ENCODE measurements at regions not wholly inside any gene's neighbourhood (a gene's known extent, or its start where the extent isn't known, plus 50 kb on each side); places are given as distances from the start of the nearest gene placed in this dataset.

GRCh38 chrX:117147249-117147648, 684.5 kb upstream of the CT83 start:
- no peaks in the 10 kb centered on the region for H3K4me1 ChIP-seq (ENCODE audit: control insufficient read depth in 1 of 2, insufficient read depth in 2 of 2, low read length in 2 of 2)
- H3K27ac ChIP-seq (ENCODE audit: low read depth, low read length) = no peak overlapping the region
- H3K4me3 ChIP-seq (replicated peaks in 1 of 2; ENCODE audit: low read depth in 1 of 2, low read length in 2 of 2) = no peak overlapping the region
- no peaks in the 10 kb centered on the region for H3K27me3 ChIP-seq (ENCODE audit: insufficient read depth, low read length)
- intact Hi-C loops (cut with micrococcal nuclease) = no loop called here
- H3K79me2 ChIP-seq (ENCODE audit: insufficient read depth, low read length) = no peaks in the 10 kb centered on the region
- DNase-seq (ENCODE audit: low read depth, low spot score) (no peak), ATAC-seq (no peak)
- BruUV-seq (replicated peaks) = no TSS peak
- ChIA-PET RAD21 (ENCODE audit: low non-redundant PET in 1 of 2, low total read pairs in 2 of 2, uncharacterized antibody in 2 of 2, unreplicated experiment in 2 of 2) (no interaction called here), CTCF (no interaction called here), POLR2A (no interaction called here)
- H3K9me3 ChIP-seq (ENCODE audit: control insufficient read depth in 1 of 2, insufficient read depth in 1 of 2, low read depth in 1 of 2, low read length in 2 of 2) = no peaks in the 10 kb centered on the region
- H3K9ac ChIP-seq (ENCODE audit: low read length) = no peak overlapping the region
- H2AFZ ChIP-seq (ENCODE audit: low read depth, low read length, poor library complexity, severe bottlenecking) = no peak overlapping the region
- no peak overlapping the region for H3K4me2 ChIP-seq (ENCODE audit: low read length)
- TF ChIP-seq, protein P1, sequence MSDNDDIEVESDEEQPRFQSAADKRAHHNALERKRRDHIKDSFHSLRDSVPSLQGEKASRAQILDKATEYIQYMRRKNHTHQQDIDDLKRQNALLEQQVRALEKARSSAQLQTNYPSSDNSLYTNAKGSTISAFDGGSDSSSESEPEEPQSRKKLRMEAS (IDR thresholded peaks at IDR 0.05) = no peak
- TF ChIP-seq RAD21 (IDR thresholded peaks at IDR 0.05; ENCODE audit: low read depth) (no peak), JUND (IDR thresholded peaks at IDR 0.05) (no peak), CBX3 (IDR thresholded peaks at IDR 0.05; ENCODE audit: low read depth) (no peak), SRF (IDR thresholded peaks at IDR 0.05; ENCODE audit: low read depth) (no peak), REST (IDR thresholded peaks at IDR 0.05; ENCODE audit: low read depth) (no peak), EZH2 (IDR thresholded peaks at IDR 0.05) (no peak), EZH2phosphoT487 (IDR thresholded peaks at IDR 0.05; ENCODE audit: borderline replicate concordance) (no peak), ZFX (IDR thresholded peaks at IDR 0.05) (no peak), EGR1 (IDR thresholded peaks at IDR 0.05; ENCODE audit: low read depth) (no peak), SIN3A (IDR thresholded peaks at IDR 0.05; ENCODE audit: low read depth) (no peak), POLR2AphosphoS5 (IDR thresholded peaks at IDR 0.05; ENCODE audit: low read depth, low read length) (no peak), ELF1 (IDR thresholded peaks at IDR 0.05; ENCODE audit: borderline replicate concordance, low read depth) (no peak), TCF7L2 (IDR thresholded peaks at IDR 0.05; ENCODE audit: borderline replicate concordance, extremely low read depth, insufficient read depth, insufficient read length) (no peak), ZNF274 (IDR thresholded peaks at IDR 0.05; ENCODE audit: low read depth, low read length) (no peak), FOSL1 (IDR thresholded peaks at IDR 0.05; ENCODE audit: low read depth) (no peak)
- H3K36me3 ChIP-seq (ENCODE audit: control insufficient read depth in 1 of 2, insufficient read depth in 2 of 2, low read length in 2 of 2) = no peaks in the 10 kb centered on the region
- no peaks in the 10 kb centered on the region for H3K9me2 ChIP-seq (ENCODE audit: insufficient read depth)
- H4K20me1 ChIP-seq (ENCODE audit: insufficient read depth) = no peaks in the 10 kb centered on the region

Data from HCT116 (cell line).